Calu3 (cell line): ENCODE measurements at regions not wholly inside any gene's neighbourhood (a gene's known extent, or its start where the extent isn't known, plus 50 kb on each side); places are given as distances from the start of the nearest gene placed in this dataset.
A peak's percentile ranks its signal among the peaks of the same experiment; 100 is the strongest.
"Not testable (repeated sequence)": the region's sequence is repeated elsewhere in the genome, so short reads cannot be mapped to it uniquely, and the experiment has no call there.

Experiments used
- BruUV-seq: library from RNA; stranded (reverse); fragments of 400-500 nt; replicated peaks from 2 replicates; lab custom pipeline; 2021; lab: Mats Ljungman, UMichigan
- CTCF ChIA-PET: fragments of 300-600 bp; sonication (Branson Sonifier 250); formaldehyde crosslinking; loops from one replicate; lab custom pipeline; 2022; ENCODE audit warnings: antibody characterized with exemption; lab: Charles Lee
- DNase-seq: peaks from one replicate; pipeline ENCODE4 v3.0.0; 2022
- H3K27ac Mint-ChIP-seq: one replicate; pipeline ENCODE4 v1.8.0; 2022; ENCODE audit warnings: mixed read lengths; ENCODE audit not compliant: unreplicated experiment
- H3K27me3 Mint-ChIP-seq: one replicate; pipeline ENCODE4 v1.8.0; 2022; ENCODE audit warnings: mixed read lengths; ENCODE audit not compliant: unreplicated experiment
- H3K36me3 Mint-ChIP-seq: one replicate; pipeline ENCODE4 v1.8.0; 2022; ENCODE audit warnings: mild to moderate bottlenecking, moderate library complexity, mixed read lengths; ENCODE audit not compliant: insufficient read depth, unreplicated experiment
- H3K4me1 Mint-ChIP-seq: one replicate; pipeline ENCODE4 v1.8.0; 2022; ENCODE audit warnings: mild to moderate bottlenecking, low read depth, mixed read lengths; ENCODE audit not compliant: unreplicated experiment
- H3K4me3 Mint-ChIP-seq: one replicate; pipeline ENCODE4 v1.8.0; 2022; ENCODE audit warnings: mild to moderate bottlenecking, low read depth, moderate library complexity, mixed read lengths; ENCODE audit not compliant: unreplicated experiment
- H3K9me3 Mint-ChIP-seq: one replicate; pipeline ENCODE4 v1.8.0; 2022; ENCODE audit warnings: low read depth, mixed read lengths; ENCODE audit not compliant: unreplicated experiment
- CTCF ChIP-seq: fragments of 200-600 bp; IDR thresholded peaks from one replicate; pipeline ENCODE4 v1.8.0; 2022; ENCODE audit warnings: antibody characterized with exemption; ENCODE audit not compliant: unreplicated experiment
- intact Hi-C: fragments of 100-400 bp; cut with micrococcal nuclease; formaldehyde crosslinking; loops from one replicate; pipeline ENCODE4 v1.10.0; 2022; ENCODE audit not compliant: unreplicated experiment

- H3K27ac Mint-ChIP-seq, intact Hi-C loops, DNase-seq, H3K4me3 Mint-ChIP-seq, CTCF ChIA-PET, H3K4me1 Mint-ChIP-seq, H3K27me3 Mint-ChIP-seq, BruUV-seq, H3K36me3 Mint-ChIP-seq, H3K9me3 Mint-ChIP-seq: not testable (repeated sequence)
These were observed 101.4 kb upstream of the FAM90A1 start for GRCh38 chr12:8328835-8329234.

DNA sequence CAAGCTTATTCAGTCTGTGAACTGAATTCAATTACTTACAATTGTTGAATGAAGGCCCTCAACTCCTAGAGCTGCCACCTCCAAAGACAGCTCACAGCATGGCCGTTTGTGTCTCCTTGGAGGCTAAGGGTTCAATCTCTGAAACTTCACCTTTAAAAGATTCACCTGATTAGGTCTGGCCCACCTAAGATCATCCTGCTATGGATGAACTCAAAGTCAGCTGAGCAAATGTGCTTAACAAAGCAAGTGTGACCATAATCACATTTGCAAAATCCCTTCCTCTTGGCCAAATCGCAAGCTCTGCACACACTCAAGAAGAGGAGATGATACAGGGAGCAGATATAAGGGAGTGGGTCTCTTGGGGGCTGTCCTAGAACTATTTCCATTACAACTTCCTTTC is 105.0 kb upstream of the FAM90A1 start:
- DNase-seq, H3K4me3 Mint-ChIP-seq, H3K36me3 Mint-ChIP-seq, H3K4me1 Mint-ChIP-seq, H3K27me3 Mint-ChIP-seq, intact Hi-C loops, CTCF ChIA-PET, H3K27ac Mint-ChIP-seq, H3K9me3 Mint-ChIP-seq, BruUV-seq: not testable (repeated sequence)

DNA sequence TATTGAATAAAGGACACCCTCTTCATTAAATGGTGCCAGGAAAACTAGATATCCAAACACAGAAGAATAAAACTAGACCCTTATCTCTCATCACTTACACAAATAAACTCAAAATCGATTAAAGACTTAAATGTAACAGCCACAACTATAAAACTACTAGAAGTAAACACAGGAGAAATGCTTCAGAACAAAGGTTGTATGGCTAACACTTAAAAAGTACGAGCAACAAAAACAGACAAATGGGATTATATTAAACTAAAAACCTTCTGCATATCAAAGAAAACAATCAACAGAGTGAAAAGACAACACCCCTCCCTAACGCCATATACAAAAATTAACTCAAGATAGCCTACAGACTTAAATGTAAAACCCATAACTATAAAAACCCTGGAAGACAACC is 104.7 kb upstream of the CLEC6A start:
- H3K4me3 Mint-ChIP-seq, H3K4me1 Mint-ChIP-seq, H3K9me3 Mint-ChIP-seq, H3K36me3 Mint-ChIP-seq, BruUV-seq, intact Hi-C loops, CTCF ChIA-PET, DNase-seq, H3K27ac Mint-ChIP-seq: not testable (repeated sequence)
- peaks cover 15% of the 10 kb centered on the region for H3K27me3 Mint-ChIP-seq

DNA sequence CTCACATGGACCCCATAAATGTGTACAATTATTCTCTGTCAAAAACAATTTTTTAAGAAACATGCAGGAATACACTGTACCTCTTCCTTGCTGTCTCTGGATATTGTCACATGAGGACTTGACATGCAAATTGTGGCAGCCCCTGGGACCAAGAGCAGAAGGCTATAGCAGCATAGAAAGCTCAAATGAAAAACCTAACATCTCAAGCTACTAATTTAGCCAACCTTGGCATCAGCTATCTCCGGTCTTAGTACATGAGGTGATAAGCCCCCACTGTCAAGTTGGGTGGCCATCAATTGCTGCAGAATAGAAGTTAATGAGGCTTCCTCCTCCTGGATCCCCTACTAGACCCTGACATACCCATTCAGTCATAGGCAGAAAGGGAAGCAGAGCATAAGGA is 101.0 kb upstream of the CLEC6A start:
- not testable (repeated sequence) for BruUV-seq

DNA sequence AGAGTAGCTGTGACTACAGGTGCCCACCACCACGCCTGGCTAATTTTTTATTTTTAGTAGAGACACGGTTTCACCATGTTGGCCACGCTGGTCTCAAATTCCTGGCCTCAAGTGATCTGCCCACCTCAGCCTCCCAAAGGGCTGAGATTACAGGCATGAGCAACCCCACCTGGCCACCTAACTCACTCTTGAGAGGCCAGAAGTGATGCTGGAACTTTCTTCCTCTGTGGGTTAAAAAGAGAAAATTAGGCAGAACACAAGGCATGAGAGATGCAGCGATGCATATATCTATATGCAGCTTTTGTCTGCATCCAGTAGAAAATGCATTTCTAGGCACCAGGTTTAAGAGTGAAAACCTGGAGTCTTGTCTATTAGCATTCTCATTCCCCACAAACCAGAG is 100.2 kb upstream of the CLEC6A start:
- H3K27me3 Mint-ChIP-seq = peaks cover 22% of the 10 kb centered on the region
- intact Hi-C loops, DNase-seq, CTCF ChIA-PET, H3K9me3 Mint-ChIP-seq, BruUV-seq, H3K4me1 Mint-ChIP-seq, H3K36me3 Mint-ChIP-seq, H3K27ac Mint-ChIP-seq, H3K4me3 Mint-ChIP-seq: not testable (repeated sequence)

More for the DNA sequence above, 101.0 kb upstream of the CLEC6A start:
- H3K4me1 Mint-ChIP-seq, CTCF ChIA-PET, intact Hi-C loops, H3K9me3 Mint-ChIP-seq, DNase-seq, H3K36me3 Mint-ChIP-seq, H3K4me3 Mint-ChIP-seq, H3K27ac Mint-ChIP-seq: not testable (repeated sequence)
- peaks cover 22% of the 10 kb centered on the region for H3K27me3 Mint-ChIP-seq

DNA sequence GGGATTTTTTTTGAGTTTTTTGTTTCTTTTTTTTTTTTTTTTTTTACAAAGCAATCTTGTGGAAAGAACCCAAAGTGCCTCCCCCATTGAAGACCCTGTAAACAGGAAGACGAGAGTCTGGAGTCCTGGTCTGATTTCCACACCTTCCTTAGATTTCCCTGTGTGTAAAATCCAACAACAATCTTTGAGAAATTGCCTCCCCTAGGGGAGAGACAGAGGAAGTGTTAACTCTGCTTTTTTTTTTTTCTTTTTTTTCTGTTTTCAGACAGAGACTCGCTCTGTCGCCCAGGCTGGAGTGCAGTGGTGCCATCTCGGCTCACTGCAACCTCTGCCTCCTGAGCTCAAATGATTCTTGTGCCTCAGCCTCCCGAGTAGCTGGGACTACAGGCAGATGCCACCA is 82.0 kb upstream of the CLEC6A start:
- CTCF ChIA-PET, DNase-seq, H3K4me3 Mint-ChIP-seq, intact Hi-C loops, H3K4me1 Mint-ChIP-seq, BruUV-seq, H3K36me3 Mint-ChIP-seq, H3K9me3 Mint-ChIP-seq, H3K27ac Mint-ChIP-seq: not testable (repeated sequence)
- peak; percentile 30 for TF ChIP-seq CTCF
- peaks cover 17% of the 10 kb centered on the region for H3K27me3 Mint-ChIP-seq

DNA sequence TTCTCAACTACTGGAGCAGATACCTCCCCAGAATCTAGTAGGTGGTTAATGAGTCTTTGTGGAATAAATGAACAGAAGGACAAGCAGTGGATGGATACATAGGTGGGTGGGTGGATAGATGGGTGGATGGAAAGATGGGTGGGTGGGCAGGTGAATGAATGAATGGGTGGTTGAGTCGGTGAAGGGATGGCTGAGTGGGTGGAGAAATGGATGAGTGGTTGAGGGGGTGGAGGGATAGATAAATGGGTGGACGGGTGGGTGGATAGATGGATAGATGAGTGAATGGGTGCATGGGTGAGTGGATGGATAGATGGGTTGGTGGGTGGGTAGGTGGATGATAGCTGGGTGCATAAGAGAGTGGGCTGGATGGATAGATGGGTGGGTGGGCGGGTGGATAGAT is 80.6 kb upstream of the CLEC6A start:
- H3K9me3 Mint-ChIP-seq, BruUV-seq: not testable (repeated sequence)

GRCh38 chr12:8377756-8378155 is 78.0 kb upstream of the CLEC6A start:
- H3K4me1 Mint-ChIP-seq, CTCF ChIA-PET, H3K4me3 Mint-ChIP-seq, H3K27ac Mint-ChIP-seq, intact Hi-C loops, DNase-seq, BruUV-seq, H3K36me3 Mint-ChIP-seq, H3K9me3 Mint-ChIP-seq: not testable (repeated sequence)
- H3K27me3 Mint-ChIP-seq = peaks cover 17% of the 10 kb centered on the region

More for the DNA sequence above, 80.6 kb upstream of the CLEC6A start:
- H3K4me3 Mint-ChIP-seq, intact Hi-C loops, H3K36me3 Mint-ChIP-seq, H3K4me1 Mint-ChIP-seq, H3K27ac Mint-ChIP-seq, CTCF ChIA-PET, DNase-seq: not testable (repeated sequence)
- H3K27me3 Mint-ChIP-seq = peaks cover 17% of the 10 kb centered on the region

- H3K9me3 Mint-ChIP-seq, CTCF ChIA-PET, H3K4me3 Mint-ChIP-seq, H3K27ac Mint-ChIP-seq, H3K27me3 Mint-ChIP-seq, H3K36me3 Mint-ChIP-seq, DNase-seq, H3K4me1 Mint-ChIP-seq, BruUV-seq, intact Hi-C loops: not testable (repeated sequence)
These were observed 73.2 kb upstream of the CLEC6A start for GRCh38 chr12:8382556-8382955.

DNA sequence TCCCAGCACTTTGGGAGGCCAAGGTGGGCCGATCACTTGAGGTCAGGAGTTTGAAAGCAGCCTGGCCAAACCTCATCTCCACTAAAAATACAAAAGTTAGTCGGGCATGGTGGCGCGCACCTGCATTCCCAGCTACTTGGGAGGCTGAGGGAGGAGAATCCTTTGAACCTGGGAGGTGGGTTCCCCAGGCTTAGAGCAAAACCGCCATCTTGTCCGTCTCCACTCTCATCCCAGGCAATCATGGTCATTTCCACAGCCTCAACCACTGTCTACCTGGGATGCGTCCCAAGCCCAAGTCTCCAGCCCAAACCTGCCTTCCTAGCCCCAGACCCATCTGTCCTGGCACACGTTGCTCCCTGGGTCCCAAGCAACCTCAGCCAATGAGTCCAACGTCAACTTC is 71.1 kb upstream of the CLEC6A start:
- H3K9me3 Mint-ChIP-seq, H3K4me3 Mint-ChIP-seq, CTCF ChIA-PET, DNase-seq, H3K27ac Mint-ChIP-seq, intact Hi-C loops, BruUV-seq, H3K4me1 Mint-ChIP-seq, H3K36me3 Mint-ChIP-seq, H3K27me3 Mint-ChIP-seq: not testable (repeated sequence)
